Heart right ventricle (tissue), 16 donors: ENCODE measurements at regions not wholly inside any gene's neighbourhood (a gene's known extent, or its start where the extent isn't known, plus 50 kb on each side); places are given as distances from the start of the nearest gene placed in this dataset.

Experiments
- ATAC-seq, 8 donors: fragments of 200-7000 bp; cut with Tn5 transposase; one replicate each; pipeline ENCODE4 v1.9.1; 2020; ENCODE audit warnings: mild to moderate bottlenecking in 8 of 8, moderate library complexity in 8 of 8, moderate number of reproducible peaks in 1 of 8
- DNase-seq, 2 donors: peaks; one replicate each; pipeline ENCODE4 v3.0.0-alpha.2; 2020
- H3K27ac ChIP-seq, 10 donors: fragments of 200-600 bp; sonication (generic) in 2 of 10; one replicate each; pipeline versions ENCODE4 v1.5.0 to v1.8.0; 2020 to 2022; ENCODE audit warnings: mild to moderate bottlenecking in 3 of 10
- H3K27me3 ChIP-seq, 7 donors: fragments of 200-600 bp; one replicate each; pipeline ENCODE4 v1.8.0; 2021 to 2022; ENCODE audit warnings: mild to moderate bottlenecking in 2 of 7
- H3K36me3 ChIP-seq, 9 donors: fragments of 200-600 bp; sonication (generic) in 1 of 9; one replicate each; pipeline versions ENCODE4 v1.5.0 to v1.8.0; 2020 to 2022; ENCODE audit warnings: mild to moderate bottlenecking in 2 of 9
- H3K4me1 ChIP-seq, 9 donors: fragments of 200-600 bp; sonication (generic) in 1 of 9; one replicate each; pipeline versions ENCODE4 v1.5.0 to v1.8.0; 2020 to 2022; ENCODE audit warnings: mild to moderate bottlenecking in 4 of 9
- H3K4me3 ChIP-seq, 10 donors: fragments of 200-600 bp; sonication (generic) in 2 of 10; one replicate each; pipeline versions ENCODE4 v1.5.0 to v1.8.0; 2020 to 2022; ENCODE audit warnings: mild to moderate bottlenecking in 7 of 10, moderate library complexity in 2 of 10
- H3K9me3 ChIP-seq, 11 donors: fragments of 200-600 bp in 10 of 11; sonication (generic) in 2 of 11; one replicate each; pipeline versions ENCODE4 v1.5.0 to v1.8.0; 2013 to 2022; ENCODE audit warnings: mild to moderate bottlenecking in 2 of 11, control low read depth in 1 of 11, moderate library complexity in 1 of 11
- CTCF ChIP-seq, 9 donors: fragments of 200-600 bp; sonication (generic) in 2 of 9; IDR thresholded peaks; one replicate each; pipeline versions ENCODE4 v1.5.0 to v1.8.0; 2021 to 2022; ENCODE audit warnings: antibody characterized with exemption in 9 of 9, mild to moderate bottlenecking in 5 of 9, moderate library complexity in 1 of 9
- WGBS, 2 donors: extraction: QIAGEN DNeasy Blood & Tissue Kit; methylation state at CpG; one replicate each; pipeline ENCODE4 v1.1.7; 2013; ENCODE audit warnings: inconsistent platforms in 1 of 2; 5-methylcytosine and 5-hydroxymethylcytosine counted together
- intact Hi-C, 10 donors: fragments of 100-400 bp; cut with DNase I; formaldehyde crosslinking; loops; one replicate each; pipeline versions ENCODE4 v1.11.1 to v1.14.2; 2022
- donor health status: Arrhythmogenic right ventricular cardiomyopathy.
- donor health status: ischemic (EF 13 %, LVEDD 7.1; RV severe dilation, severe dysfunction).
- donor health status: healthy with polysubstance abuse.
- donor health status: DM: no; HTN: yes; CAD: no.
- donor health status: DM: no; HTN: no; CAD: no.
- donor health status: ischemic (EF 25% LVEDD 6.9; RV normal size, moderate dysfunction).
- donor health status: ischemic (EF 25% LVEDD 5.7; RV mildly dilated, moderate dysfunction).
- donor health status: healthy.
- donor health status: DM: yes; HTN: yes; CAD: no.
- donor health status: Ischemic cardiomyopathy.
- donor health status: ischemic (EF 35%, LVEDD 5.7; RV mildly dilated, moderate dysfunction).
- donor health status: nonischemic (EF 11% LVEDD 7.7; RV severe dilation, severe dysfunction).
- donor health status: DM: yes; HTN: yes; CAD: no.
- donor health status: PGD.
- donor health status: ischemic (EF 29% LVEDD 5.4; RV normal size, mild dysfunction).
- donor health status: nonischemic (EF 23%, LVEDD 6.1; RV moderate dilation, normal function).

- intact Hi-C loops: no loop called here
- TF ChIP-seq CTCF (IDR thresholded peaks at IDR 0.05): no peak
- Histone ChIP-seq H3K4me1 (no peaks in the 10 kb centered on the region), H3K4me3 (no peak overlapping the region), H3K9me3 (no peaks in the 10 kb centered on the region), H3K27me3 (no peaks in the 10 kb centered on the region), H3K27ac (no peak overlapping the region), H3K36me3 (no peaks in the 10 kb centered on the region)
- ATAC-seq: no peak
- WGBS, 2 donors: 73 to 75% methylated on average over 1 of the region's 1 CpG
- no peak for DNase-seq
These were observed 615.7 kb upstream of the LRRC4C start for GRCh38 chr11:42075180-42075579.

- 63% methylated on average over 1 of the region's 1 CpG for whole genome bisulfite sequencing, 2 donors
These were observed 618.3 kb upstream of the LRRC4C start for GRCh38 chr11:42077794-42078193.

GRCh38 chr11:42085736-42086135 is 626.3 kb upstream of the LRRC4C start:
- peaks cover 0 to 5% (median 0%) of the 10 kb centered on the region in 11 donors for H3K9me3 ChIP-seq
- no peak for TF ChIP-seq CTCF (IDR thresholded peaks at IDR 0.05)
- no peaks in the 10 kb centered on the region for H3K36me3 ChIP-seq
- H3K27me3 ChIP-seq: no peaks in the 10 kb centered on the region
- intact Hi-C loops: no loop called here
- no peak overlapping the region for H3K4me3 ChIP-seq
- WGBS, 2 donors: 76 to 88% methylated on average over 4 of the region's 4 CpGs
- DNase-seq: no peak
- H3K4me1 ChIP-seq: no peaks in the 10 kb centered on the region
- peak in 1 of 8 donors; percentile 29 for ATAC-seq
- H3K27ac ChIP-seq: no peak overlapping the region

More at GRCh38 chr11:42077794-42078193, 618.3 kb upstream of the LRRC4C start:
- no peak for TF ChIP-seq CTCF (IDR thresholded peaks at IDR 0.05)
- Histone ChIP-seq H3K27me3 (no peaks in the 10 kb centered on the region), H3K36me3 (no peaks in the 10 kb centered on the region), H3K4me3 (no peak overlapping the region), H3K9me3 (peaks cover 0 to 6% (median 0%) of the 10 kb centered on the region in 11 donors), H3K4me1 (no peaks in the 10 kb centered on the region), H3K27ac (no peak overlapping the region)
- intact Hi-C loops: no loop called here
- ATAC-seq (no peak), DNase-seq (no peak)

- WGBS, 2 donors: 68 to 74% methylated on average over 3 of the region's 3 CpGs
- Histone ChIP-seq H3K9me3 (peaks cover 0 to 23% (median 0%) of the 10 kb centered on the region in 11 donors), H3K27me3 (no peaks in the 10 kb centered on the region), H3K4me1 (no peaks in the 10 kb centered on the region), H3K27ac (no peak overlapping the region), H3K4me3 (no peak overlapping the region), H3K36me3 (no peaks in the 10 kb centered on the region)
- TF ChIP-seq CTCF (IDR thresholded peaks at IDR 0.05): no peak
- ATAC-seq (no peak), DNase-seq (no peak)
- intact Hi-C loops: loop anchor here in 1 of 10 donors (10.0 kb wide), 1 partner anchor 59 kb away; no protein-coding TSS in a partner anchor
These were observed 634.1 kb upstream of the LRRC4C start for GRCh38 chr11:42093541-42093940.
